Frontal cortex (tissue), 3 donors: ENCODE measurements at regions not wholly inside any gene's neighbourhood (a gene's known extent, or its start where the extent isn't known, plus 50 kb on each side); places are given as distances from the start of the nearest gene placed in this dataset.
"Not testable (repeated sequence)": the region's sequence is repeated elsewhere in the genome, so short reads cannot be mapped to it uniquely, and the experiment has no call there.

ENCODE experiments used
- DNase-seq, 2 donors: peaks; one replicate each; pipeline ENCODE4 v3.0.0; 2012; ENCODE audit warnings: low spot score in 2 of 2
- FAIRE-seq: peaks from 2 replicates; lab custom pipeline; 2012; peaks lifted over from hg19 to GRCh38; lab: Jason Lieb, UNC
- donor health status: control.
- donor health status: control.
- donor health status: control.

GRCh38 chr12:25424211-25424731 lies 128.8 kb downstream of the LMNTD1 start:
- FAIRE-seq (no peak), DNase-seq (no peak)

GRCh38 chr12:25423355-25424050 lies 129.6 kb downstream of the LMNTD1 start:
- FAIRE-seq (no peak), DNase-seq (no peak)

DNA sequence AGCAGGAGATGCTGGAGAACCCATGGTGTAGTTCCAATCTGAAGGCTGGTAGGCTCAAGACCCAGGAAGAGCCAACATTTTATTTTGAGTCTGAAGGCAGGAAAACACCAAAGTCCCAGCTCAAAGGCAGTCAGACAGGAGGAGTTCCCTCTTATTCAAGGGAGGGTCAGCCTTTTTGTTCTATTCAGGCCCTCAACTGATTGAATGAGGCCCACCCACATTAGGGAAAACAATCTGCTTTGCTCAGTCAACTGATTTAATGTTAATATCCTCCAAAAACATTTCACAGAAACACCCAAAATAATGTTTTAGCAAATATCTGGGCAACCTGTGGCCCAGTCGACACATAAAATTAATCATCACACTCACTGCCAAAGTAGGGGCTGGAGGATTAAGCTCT lies 130.8 kb downstream of the LMNTD1 start:
- no peak for DNase-seq
- no peak for FAIRE-seq

GRCh38 chr12:25421651-25422167 lies 131.4 kb downstream of the LMNTD1 start:
- FAIRE-seq, result no peak

DNA sequence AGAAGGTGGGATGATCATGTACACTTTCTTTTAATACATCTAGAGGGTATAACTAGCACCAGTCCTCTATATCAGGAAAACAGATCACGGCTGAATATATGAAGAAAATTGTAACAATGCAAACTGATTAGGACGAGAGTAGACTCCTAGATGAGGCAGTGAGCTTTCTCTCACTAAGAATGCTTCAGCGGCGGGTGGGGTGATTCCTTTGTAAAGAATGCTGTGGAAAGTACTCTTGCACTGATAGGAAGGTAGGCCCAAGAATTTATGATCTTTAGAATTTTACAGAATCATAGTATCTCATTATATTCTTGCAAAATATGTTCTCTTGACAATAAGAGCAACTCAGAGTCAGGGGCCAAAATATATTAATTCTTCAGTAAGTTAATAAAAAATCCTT lies 133.0 kb downstream of the LMNTD1 start:
- DNase-seq (no peak), FAIRE-seq (no peak)

More at GRCh38 chr12:25421651-25422167, 131.4 kb downstream of the LMNTD1 start:
- DNase-seq, result no peak

DNA sequence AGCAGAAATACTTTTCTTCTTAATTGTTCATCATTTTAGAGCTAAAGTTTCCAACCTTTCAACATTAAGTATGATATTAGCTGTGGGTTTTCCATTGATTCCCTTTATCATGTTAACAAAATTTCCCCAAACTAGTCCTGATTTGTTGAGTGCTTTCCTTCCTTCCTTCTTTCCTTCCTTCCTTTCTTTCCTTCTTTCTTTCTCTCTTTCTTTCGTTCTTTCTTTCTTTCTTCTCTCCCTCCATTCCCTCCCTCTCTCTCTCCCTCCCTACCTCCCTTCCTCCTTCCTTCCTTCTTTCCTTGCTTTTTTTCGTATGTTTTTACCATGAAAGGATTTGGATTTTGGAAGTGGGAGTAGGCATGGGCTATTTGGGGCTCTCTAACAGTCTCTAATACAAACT lies 133.5 kb downstream of the LMNTD1 start:
- FAIRE-seq, result no peak
- no peak for DNase-seq

DNA sequence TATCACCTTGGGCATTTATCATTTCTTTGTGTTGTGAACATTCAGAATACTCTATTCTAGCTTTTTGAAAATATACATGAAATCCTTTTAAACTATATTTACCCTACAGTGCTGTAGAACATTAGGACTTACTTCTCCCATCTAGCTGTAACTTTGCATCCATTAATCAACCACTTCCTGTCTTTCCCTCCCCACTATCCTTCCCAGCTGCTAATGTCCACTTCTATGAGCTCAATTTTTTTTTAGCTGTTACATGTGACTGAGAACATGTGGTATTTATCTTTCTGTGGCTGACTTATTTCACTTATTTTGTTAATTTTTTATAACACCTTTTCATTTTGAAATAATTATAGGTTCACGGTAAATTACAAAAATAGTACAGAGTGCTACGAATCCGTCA lies 136.0 kb downstream of the LMNTD1 start:
- DNase-seq (no peak), FAIRE-seq (no peak)

- FAIRE-seq (no peak), DNase-seq (no peak)
Measured at GRCh38 chr12:25416516-25416915, 136.6 kb downstream of the LMNTD1 start.

DNA sequence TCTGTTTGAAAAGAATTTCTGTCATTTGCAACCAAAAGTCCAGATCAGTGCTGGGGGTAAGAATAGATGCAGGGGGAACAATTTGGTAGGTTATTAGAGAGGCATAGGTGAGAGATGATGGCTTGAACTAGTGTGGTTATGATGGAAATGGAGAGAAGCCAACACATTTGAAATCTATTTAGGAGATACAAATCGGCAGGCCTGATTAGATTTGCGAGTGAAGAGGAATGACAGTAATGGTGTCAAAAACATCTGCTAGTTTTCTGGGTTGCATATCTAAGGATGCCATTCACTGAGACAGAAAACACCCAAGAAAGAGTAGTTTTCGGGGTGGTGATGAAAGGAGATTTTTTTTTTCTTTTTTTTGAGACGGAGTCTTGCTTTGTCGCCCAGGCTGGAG lies 138.1 kb downstream of the LMNTD1 start:
- DNase-seq (no peak), FAIRE-seq (no peak)

DNA sequence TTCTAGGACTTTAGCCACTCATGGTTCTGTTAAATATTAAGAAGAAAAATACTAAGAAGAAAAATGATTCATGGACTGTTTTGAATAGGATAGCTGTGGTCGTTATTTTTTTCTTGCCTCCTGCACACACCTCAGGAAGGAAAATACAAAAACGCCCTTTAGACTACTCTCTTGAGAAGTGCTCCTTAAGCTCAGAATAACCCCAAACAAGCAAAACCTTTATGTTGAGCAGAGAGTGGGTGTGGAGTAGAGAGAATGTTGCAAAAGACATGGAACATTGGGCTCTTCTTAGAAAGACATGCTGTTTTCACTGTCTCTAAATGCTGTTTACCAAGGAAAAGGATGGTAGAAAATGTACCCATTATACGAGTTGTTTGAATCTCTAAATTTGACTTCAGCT lies 140.3 kb downstream of the LMNTD1 start:
- DNase-seq, result no peak
- no peak for FAIRE-seq

- DNase-seq, result no peak
Measured at GRCh38 chr12:25404955-25405354, 148.1 kb downstream of the LMNTD1 start.

DNA sequence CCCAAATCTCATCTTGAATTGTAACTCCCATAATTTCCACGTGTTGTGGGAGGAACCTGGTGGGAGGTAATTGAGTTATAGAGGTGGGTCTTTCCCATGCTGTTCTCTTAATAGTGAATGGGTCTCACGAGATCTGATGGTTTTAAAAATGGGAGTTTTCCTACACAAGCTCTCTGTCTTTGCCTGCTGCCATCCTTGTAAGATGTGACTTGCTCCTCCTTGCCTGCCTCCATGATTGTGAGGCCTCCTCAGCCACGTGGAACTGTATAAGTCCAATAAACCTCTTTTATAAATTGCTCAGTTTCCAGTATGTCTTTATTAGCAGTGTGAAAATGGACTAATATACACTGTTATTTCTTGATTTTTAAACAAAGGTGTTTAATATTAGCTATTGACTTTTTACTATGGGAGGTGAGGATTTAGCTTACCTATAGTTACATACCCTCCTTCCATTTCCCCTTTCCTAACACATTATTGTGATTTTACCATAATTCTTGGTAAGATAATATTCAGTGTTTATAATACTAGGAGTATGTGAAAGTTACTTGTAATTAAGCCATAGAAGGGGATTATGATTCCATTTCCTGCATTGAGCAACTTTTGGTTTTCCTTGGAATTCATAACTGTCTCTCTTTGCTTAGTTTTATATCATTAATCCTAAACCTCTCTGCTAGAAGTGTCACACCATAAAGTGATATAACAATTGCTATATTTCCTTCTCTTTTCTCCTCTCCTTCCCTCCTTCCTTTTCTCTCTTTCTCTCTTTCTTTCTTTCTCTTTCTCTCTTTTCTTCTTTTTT lies 151.0 kb upstream of the KRAS start:
- FAIRE-seq, result no peak

More at GRCh38 chr12:25404955-25405354, 148.1 kb downstream of the LMNTD1 start:
- FAIRE-seq, result no peak

GRCh38 chr12:25397001-25397400 lies 146.3 kb upstream of the KRAS start:
- FAIRE-seq, result no peak
- no peak for DNase-seq

More for the DNA sequence above, 151.0 kb upstream of the KRAS start:
- DNase-seq, result no peak

GRCh38 chr12:25395227-25395626 lies 144.5 kb upstream of the KRAS start:
- no peak for DNase-seq
- no peak for FAIRE-seq

- not testable (repeated sequence) for DNase-seq, FAIRE-seq
Measured at GRCh38 chr12:25394775-25395174, 144.0 kb upstream of the KRAS start.

GRCh38 chr12:25394025-25394424 lies 143.3 kb upstream of the KRAS start:
- FAIRE-seq (no peak), DNase-seq (no peak)

GRCh38 chr12:25391346-25391745 lies 140.6 kb upstream of the KRAS start:
- not testable (repeated sequence) for DNase-seq, FAIRE-seq

- DNase-seq (no peak), FAIRE-seq (no peak)
Measured at GRCh38 chr12:25388183-25388582, 137.5 kb upstream of the KRAS start.

GRCh38 chr12:25387732-25388050 lies 137.0 kb upstream of the KRAS start:
- no peak for FAIRE-seq
- DNase-seq, result no peak

DNA sequence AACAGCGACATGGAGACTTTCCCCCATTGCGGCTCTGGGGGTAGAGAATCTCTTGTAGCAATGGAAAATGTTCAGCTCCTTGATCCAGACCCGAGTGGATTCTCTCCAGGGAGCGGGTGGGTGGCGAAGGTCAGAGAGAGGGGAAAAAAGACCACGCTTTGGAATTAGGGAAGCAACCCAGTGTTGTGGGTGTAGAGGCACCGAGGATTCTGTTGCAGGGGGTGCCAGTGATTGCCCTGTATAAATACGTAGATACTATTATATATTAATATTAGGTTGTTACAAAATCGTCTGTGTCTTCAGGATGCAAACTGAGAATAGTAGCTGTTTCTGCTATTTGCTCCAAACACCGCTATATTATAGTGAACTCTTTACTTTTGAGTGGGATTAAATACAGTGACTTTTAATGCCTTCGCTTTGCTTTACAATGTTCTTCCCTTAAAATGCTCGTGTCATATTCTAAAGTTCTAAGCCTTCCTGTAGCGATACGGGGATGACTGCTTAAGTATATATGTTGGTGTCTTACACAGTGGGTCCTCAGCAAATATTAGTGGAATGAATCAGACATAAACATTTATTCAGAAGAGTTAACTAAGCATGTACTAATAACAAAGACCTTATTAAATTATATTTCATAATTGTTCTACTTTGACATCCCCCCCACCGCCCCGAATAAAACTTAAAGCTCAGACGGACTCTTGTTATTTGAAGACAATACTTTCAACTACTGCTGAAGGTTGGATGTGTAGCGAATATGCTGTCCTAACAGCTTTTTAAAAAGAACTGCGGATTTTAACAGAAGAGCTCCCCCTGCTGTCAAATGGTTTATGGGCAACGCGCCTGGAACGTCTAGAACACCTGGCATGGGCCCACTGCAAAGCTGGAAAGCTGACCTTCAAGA lies 136.4 kb upstream of the KRAS start:
- DNase-seq (peak; percentile 62 to 71), FAIRE-seq (peak; percentile 84)
